Keratinocyte (primary cell): ENCODE measurements at regions not wholly inside any gene's neighbourhood (a gene's known extent, or its start where the extent isn't known, plus 50 kb on each side); places are given as distances from the start of the nearest gene placed in this dataset.

Experiments used
- EZH2 ChIP-seq: IDR thresholded peaks from one replicate; pipeline ENCODE4 v1.6.1; 2012; ENCODE audit warnings: inconsistent platforms, mild to moderate bottlenecking, low read length, moderate library complexity
- TF ChIP-seq, protein P1 (sequence below), 3 experiments: IDR thresholded peaks in 1 of 3; conservative IDR thresholded peaks in 1 of 3; optimal IDR thresholded peaks in 1 of 3; 2 replicates in 2 of 3; 3 replicates in 1 of 3; pipeline versions ENCODE3 to v1.5.1; 2011; ENCODE audit warnings: low read length in 3 of 3, mild to moderate bottlenecking in 3 of 3, moderate library complexity in 2 of 3, control low read depth in 1 of 3, inconsistent platforms in 1 of 3; ENCODE audit not compliant: insufficient read depth in 2 of 3; ENCODE audit errors: extremely low read depth in 1 of 3

DNA sequence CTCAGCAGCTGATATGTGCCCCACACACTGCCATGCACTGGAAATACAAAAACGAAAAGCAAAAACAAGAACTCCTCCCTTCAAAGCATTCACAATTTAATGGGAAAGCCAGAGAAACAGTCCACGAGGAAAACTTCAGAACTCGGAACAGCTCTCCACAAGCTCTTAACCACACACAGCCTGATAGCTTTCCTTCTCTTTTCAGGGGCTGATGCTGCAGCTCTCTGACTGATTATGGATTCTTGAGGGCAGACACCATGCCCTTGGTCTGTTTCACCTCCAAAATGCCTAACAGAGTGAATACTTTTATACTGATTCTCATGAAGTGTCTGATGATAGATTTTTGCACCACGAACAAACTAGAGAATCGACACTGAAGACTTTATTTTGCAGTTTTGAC, 282.1 kb downstream of the CD83 start:
- TF ChIP-seq, protein P1, sequence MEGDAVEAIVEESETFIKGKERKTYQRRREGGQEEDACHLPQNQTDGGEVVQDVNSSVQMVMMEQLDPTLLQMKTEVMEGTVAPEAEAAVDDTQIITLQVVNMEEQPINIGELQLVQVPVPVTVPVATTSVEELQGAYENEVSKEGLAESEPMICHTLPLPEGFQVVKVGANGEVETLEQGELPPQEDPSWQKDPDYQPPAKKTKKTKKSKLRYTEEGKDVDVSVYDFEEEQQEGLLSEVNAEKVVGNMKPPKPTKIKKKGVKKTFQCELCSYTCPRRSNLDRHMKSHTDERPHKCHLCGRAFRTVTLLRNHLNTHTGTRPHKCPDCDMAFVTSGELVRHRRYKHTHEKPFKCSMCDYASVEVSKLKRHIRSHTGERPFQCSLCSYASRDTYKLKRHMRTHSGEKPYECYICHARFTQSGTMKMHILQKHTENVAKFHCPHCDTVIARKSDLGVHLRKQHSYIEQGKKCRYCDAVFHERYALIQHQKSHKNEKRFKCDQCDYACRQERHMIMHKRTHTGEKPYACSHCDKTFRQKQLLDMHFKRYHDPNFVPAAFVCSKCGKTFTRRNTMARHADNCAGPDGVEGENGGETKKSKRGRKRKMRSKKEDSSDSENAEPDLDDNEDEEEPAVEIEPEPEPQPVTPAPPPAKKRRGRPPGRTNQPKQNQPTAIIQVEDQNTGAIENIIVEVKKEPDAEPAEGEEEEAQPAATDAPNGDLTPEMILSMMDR (optimal IDR thresholded peaks at IDR 0.05 in 1 of 3, IDR thresholded peaks at IDR 0.05 in 1 of 3, conservative IDR thresholded peaks at IDR 0.05 in 1 of 3; ENCODE audit: extremely low read depth in 1 of 3, insufficient read depth in 2 of 3, low read length in 3 of 3): no peak
- TF ChIP-seq EZH2: no peak
